ENCODE measurements at regions not wholly inside any gene's neighbourhood (a gene's known extent, or its start where the extent isn't known, plus 50 kb on each side); places are given as distances from the start of the nearest gene placed in this dataset.

GRCh38 chr7:116101704-116102103, 71.1 kb upstream of the TFEC start:
- no peak for TF ChIP-seq POLR2A (IDR thresholded peaks at IDR 0.05; ENCODE audit: low read length)
- TF ChIP-seq GATA1 (IDR thresholded peaks at IDR 0.05; ENCODE audit: low read depth, low read length), result no peak
